Glomerular visceral epithelial cell (primary cell): ENCODE measurements at regions not wholly inside any gene's neighbourhood (a gene's known extent, or its start where the extent isn't known, plus 50 kb on each side); places are given as distances from the start of the nearest gene placed in this dataset.

ENCODE experiments used
- DNase-seq: peaks from one replicate; pipeline ENCODE4 v3.0.0-alpha.2; 2016; ENCODE audit errors: extremely low spot score

GRCh38 chr4:8735236-8736089, 136.2 kb downstream of the HMX1 start:
- no peak for DNase-seq

- DNase-seq, result no peak
These were observed 138.9 kb downstream of the HMX1 start for GRCh38 chr4:8732681-8733243.

- no peak for DNase-seq
These were observed 139.5 kb downstream of the CPZ start for GRCh38 chr4:8732092-8732491.

GRCh38 chr4:8731364-8731763, 138.8 kb downstream of the CPZ start:
- DNase-seq, result no peak

GRCh38 chr4:8730681-8731080, 138.1 kb downstream of the CPZ start:
- DNase-seq, result no peak

GRCh38 chr4:8730159-8730558, 137.6 kb downstream of the CPZ start:
- DNase-seq, result no peak

GRCh38 chr4:8729408-8730149, 137.0 kb downstream of the CPZ start:
- no peak for DNase-seq

- DNase-seq, result no peak
These were observed 136.2 kb downstream of the CPZ start for GRCh38 chr4:8728536-8729407.

GRCh38 chr4:8727546-8728510, 135.3 kb downstream of the CPZ start:
- no peak for DNase-seq

GRCh38 chr4:8727131-8727530, 134.6 kb downstream of the CPZ start:
- no peak for DNase-seq

GRCh38 chr4:8726344-8726851, 133.8 kb downstream of the CPZ start:
- no peak for DNase-seq

GRCh38 chr4:8725845-8726244, 133.3 kb downstream of the CPZ start:
- no peak for DNase-seq

- DNase-seq, result no peak
These were observed 132.7 kb downstream of the CPZ start for GRCh38 chr4:8725071-8725841.

- no peak for DNase-seq
These were observed 132.0 kb downstream of the CPZ start for GRCh38 chr4:8724436-8725070.

- DNase-seq, result no peak
These were observed 130.8 kb downstream of the CPZ start for GRCh38 chr4:8723222-8723980.

- no peak for DNase-seq
These were observed 130.0 kb downstream of the CPZ start for GRCh38 chr4:8722556-8722955.

GRCh38 chr4:8721621-8722020, 129.1 kb downstream of the CPZ start:
- no peak for DNase-seq

- no peak for DNase-seq
These were observed 126.9 kb downstream of the CPZ start for GRCh38 chr4:8719421-8719820.
